BLaER1 (cell line): ENCODE measurements at regions not wholly inside any gene's neighbourhood (a gene's known extent, or its start where the extent isn't known, plus 50 kb on each side); places are given as distances from the start of the nearest gene placed in this dataset.
A peak's percentile ranks its signal among the peaks of the same experiment; 100 is the strongest.

ENCODE experiments used
- H3K27ac ChIP-seq: shearing (Covaris generic); formaldehyde crosslinking; 2 replicates; pipeline ENCODE4 v1.8.1; 2022
- H3K27me3 ChIP-seq: shearing (Covaris generic); formaldehyde crosslinking; 2 replicates; pipeline ENCODE4 v1.8.1; 2022
- H3K36me3 ChIP-seq: shearing (Covaris generic); formaldehyde crosslinking; 2 replicates; pipeline ENCODE4 v1.8.1; 2022
- H3K4me1 ChIP-seq: shearing (Covaris generic); formaldehyde crosslinking; 2 replicates; pipeline ENCODE4 v1.8.1; 2022
- H3K4me2 ChIP-seq: shearing (Covaris generic); formaldehyde crosslinking; 2 replicates; pipeline ENCODE4 v1.8.1; 2022
- H3K4me3 ChIP-seq: shearing (Covaris generic); formaldehyde crosslinking; 2 replicates; pipeline ENCODE4 v1.8.1; 2022
- H3K9ac ChIP-seq: shearing (Covaris generic); formaldehyde crosslinking; 2 replicates; pipeline ENCODE4 v1.8.1; 2022
- H3K9me3 ChIP-seq: shearing (Covaris generic); formaldehyde crosslinking; 2 replicates; pipeline ENCODE4 v1.8.1; 2022
- H4K20me1 ChIP-seq: shearing (Covaris generic); formaldehyde crosslinking; 2 replicates; pipeline ENCODE4 v1.8.1; 2022
- Cebpa-rat ChIP-seq: shearing (Covaris generic); IDR thresholded peaks from 2 replicates; pipeline ENCODE4 v1.8.1; 2022

GRCh38 chr5:24916863-24917262 lies 272.1 kb upstream of the CDH10 start:
- no peak for TF ChIP-seq Cebpa-rat
- H4K20me1 ChIP-seq: no peaks in the 10 kb centered on the region
- H3K4me3 ChIP-seq: no peak overlapping the region
- H3K27ac ChIP-seq: no peak overlapping the region
- no peaks in the 10 kb centered on the region for H3K4me1 ChIP-seq
- no peaks in the 10 kb centered on the region for H3K27me3 ChIP-seq
- H3K9me3 ChIP-seq: no peaks in the 10 kb centered on the region
- H3K36me3 ChIP-seq: no peaks in the 10 kb centered on the region
- no peak overlapping the region for H3K9ac ChIP-seq
- no peak overlapping the region for H3K4me2 ChIP-seq

GRCh38 chr5:24909210-24909609 lies 264.4 kb upstream of the CDH10 start:
- Histone ChIP-seq H3K9ac (no peak overlapping the region), H3K27me3 (no peaks in the 10 kb centered on the region), H3K4me2 (no peak overlapping the region), H3K36me3 (no peaks in the 10 kb centered on the region), H4K20me1 (no peaks in the 10 kb centered on the region), H3K4me1 (no peaks in the 10 kb centered on the region), H3K4me3 (no peak overlapping the region), H3K27ac (no peak overlapping the region), H3K9me3 (no peaks in the 10 kb centered on the region)
- TF ChIP-seq Cebpa-rat: no peak

GRCh38 chr5:24906689-24907088 lies 261.9 kb upstream of the CDH10 start:
- H3K9ac ChIP-seq: no peak overlapping the region
- no peaks in the 10 kb centered on the region for H3K4me1 ChIP-seq
- no peak overlapping the region for H3K27ac ChIP-seq
- H3K9me3 ChIP-seq: no peaks in the 10 kb centered on the region
- H3K27me3 ChIP-seq: no peaks in the 10 kb centered on the region
- H3K4me2 ChIP-seq: no peak overlapping the region
- no peaks in the 10 kb centered on the region for H3K36me3 ChIP-seq
- no peak for TF ChIP-seq Cebpa-rat
- H3K4me3 ChIP-seq: no peak overlapping the region
- H4K20me1 ChIP-seq: no peaks in the 10 kb centered on the region

DNA sequence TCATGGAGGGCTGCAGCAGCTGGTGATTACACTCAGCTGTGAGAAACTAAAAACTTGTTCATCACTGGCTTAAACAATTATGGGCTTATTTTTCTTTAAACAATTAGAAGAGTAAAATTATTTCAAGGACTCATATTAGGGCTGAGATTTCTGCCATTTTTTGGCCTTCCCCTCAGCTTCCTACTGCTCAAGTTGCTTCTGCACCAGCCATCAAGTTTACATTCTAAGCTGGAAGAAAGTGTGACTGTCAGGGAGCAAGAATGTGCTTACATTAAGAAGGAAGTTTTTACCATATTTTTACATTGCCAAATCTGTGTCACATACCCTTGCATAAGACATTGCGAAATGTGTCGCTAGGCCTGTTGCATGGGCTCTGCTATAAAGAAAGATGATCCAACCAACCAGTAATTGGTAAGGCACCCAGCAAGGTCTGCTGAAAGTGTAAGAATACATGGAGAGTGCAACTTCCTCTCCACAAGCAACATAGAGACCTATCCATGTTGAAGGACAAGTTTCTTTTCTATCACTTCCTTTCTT lies 260.3 kb upstream of the CDH10 start:
- H3K36me3 ChIP-seq: no peaks in the 10 kb centered on the region
- H3K27me3 ChIP-seq: no peaks in the 10 kb centered on the region
- no peak overlapping the region for H3K9ac ChIP-seq
- no peaks in the 10 kb centered on the region for H3K4me1 ChIP-seq
- TF ChIP-seq Cebpa-rat: no peak
- H3K4me2 ChIP-seq: no peak overlapping the region
- H3K4me3 ChIP-seq: no peak overlapping the region
- no peaks in the 10 kb centered on the region for H4K20me1 ChIP-seq
- H3K27ac ChIP-seq: no peak overlapping the region
- no peaks in the 10 kb centered on the region for H3K9me3 ChIP-seq

- H3K4me2 ChIP-seq: peak overlapping the region; percentile 22; the same call in 1 of the 2 replicates
Measured at GRCh38 chr5:24899180-24899579, 254.4 kb upstream of the CDH10 start.

DNA sequence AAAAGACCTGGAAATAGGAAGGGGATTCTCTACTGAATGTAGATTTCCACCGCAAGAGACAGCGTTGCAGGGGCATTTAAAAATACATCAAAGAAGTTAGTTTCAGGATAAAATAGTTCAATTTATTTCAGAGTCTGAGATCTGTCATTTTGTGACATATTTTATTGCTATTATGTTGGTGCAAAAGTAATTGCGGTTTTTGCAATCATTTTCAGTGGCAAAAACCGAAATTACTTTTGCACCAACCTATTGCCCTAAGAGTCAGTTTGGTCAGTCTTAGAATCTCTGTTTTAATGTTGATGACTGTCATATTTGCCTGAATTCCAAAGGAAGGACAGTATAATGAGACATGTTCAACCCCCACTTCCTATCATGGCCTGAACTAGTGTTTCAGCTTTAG lies 219.5 kb upstream of the CDH10 start:
- Histone ChIP-seq H3K27me3 (no peaks in the 10 kb centered on the region), H3K9ac (no peak overlapping the region)
- TF ChIP-seq Cebpa-rat: no peak

More at GRCh38 chr5:24899180-24899579, 254.4 kb upstream of the CDH10 start:
- Histone ChIP-seq H3K9me3 (no peaks in the 10 kb centered on the region), H3K9ac (no peak overlapping the region), H3K36me3 (no peaks in the 10 kb centered on the region), H3K27me3 (no peaks in the 10 kb centered on the region), H3K4me3 (no peak overlapping the region), H3K4me1 (0 out of 2 replicates have a peak, but pooled peaks cover 4% of the 10 kb centered on the region), H4K20me1 (no peaks in the 10 kb centered on the region), H3K27ac (no peak overlapping the region)
- TF ChIP-seq Cebpa-rat: no peak

DNA sequence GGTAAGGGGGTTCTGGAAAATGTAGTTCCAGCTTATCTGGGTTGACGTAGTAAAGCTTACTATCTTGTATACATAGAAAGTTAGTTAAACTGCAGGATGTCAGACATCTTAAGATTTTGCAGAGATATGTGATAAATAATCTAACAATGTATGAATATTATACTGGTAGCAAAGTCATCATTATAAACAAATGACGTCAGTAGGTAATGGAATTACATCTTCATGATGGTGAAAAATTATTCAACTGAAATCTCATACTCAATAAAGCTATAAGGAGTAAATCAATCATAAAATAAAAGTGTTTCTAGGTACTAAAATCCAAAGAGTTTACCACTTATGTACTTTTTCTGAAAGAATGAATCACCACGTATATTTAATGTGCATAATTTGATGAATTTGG lies 217.3 kb upstream of the CDH10 start:
- TF ChIP-seq Cebpa-rat: no peak
- H3K27me3 ChIP-seq: no peaks in the 10 kb centered on the region
- H3K4me3 ChIP-seq: no peak overlapping the region

More for the DNA sequence above, 219.5 kb upstream of the CDH10 start:
- H3K4me1 ChIP-seq: no peaks in the 10 kb centered on the region
- H3K27ac ChIP-seq: no peak overlapping the region
- no peaks in the 10 kb centered on the region for H3K9me3 ChIP-seq
- no peak overlapping the region for H3K4me3 ChIP-seq
- no peaks in the 10 kb centered on the region for H3K36me3 ChIP-seq
- H3K4me2 ChIP-seq: no peak overlapping the region
- H4K20me1 ChIP-seq: no peaks in the 10 kb centered on the region

DNA sequence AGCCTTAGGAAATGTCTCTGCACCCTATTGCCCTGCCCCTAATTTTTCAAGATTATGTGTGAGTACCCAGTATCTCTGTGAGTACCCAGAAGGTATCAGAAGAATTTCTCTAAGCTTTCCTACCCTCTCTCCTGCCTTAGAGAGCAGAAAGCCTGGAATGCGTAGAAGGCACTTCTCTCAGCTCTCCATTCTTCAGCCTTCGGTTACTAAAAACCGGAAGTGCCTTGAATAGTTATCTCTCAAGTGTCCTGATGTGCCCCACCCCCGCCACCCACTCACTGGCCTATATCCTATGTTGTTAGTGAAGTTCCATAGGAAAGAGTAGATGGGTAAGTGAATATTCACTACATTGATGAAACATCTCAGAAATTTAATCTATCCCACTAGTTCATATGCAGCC lies 210.7 kb upstream of the CDH10 start:
- H3K27me3 ChIP-seq: no peaks in the 10 kb centered on the region
- H3K4me1 ChIP-seq: no peaks in the 10 kb centered on the region
- H4K20me1 ChIP-seq: no peaks in the 10 kb centered on the region
- H3K27ac ChIP-seq: no peak overlapping the region
- no peaks in the 10 kb centered on the region for H3K9me3 ChIP-seq
- no peak overlapping the region for H3K9ac ChIP-seq
- H3K4me3 ChIP-seq: no peak overlapping the region
- H3K4me2 ChIP-seq: no peak overlapping the region
- no peak for TF ChIP-seq Cebpa-rat
- no peaks in the 10 kb centered on the region for H3K36me3 ChIP-seq

More for the DNA sequence above, 217.3 kb upstream of the CDH10 start:
- H4K20me1 ChIP-seq: no peaks in the 10 kb centered on the region
- no peaks in the 10 kb centered on the region for H3K4me1 ChIP-seq
- no peaks in the 10 kb centered on the region for H3K9me3 ChIP-seq
- no peak overlapping the region for H3K27ac ChIP-seq
- no peaks in the 10 kb centered on the region for H3K36me3 ChIP-seq
- no peak overlapping the region for H3K9ac ChIP-seq
- H3K4me2 ChIP-seq: no peak overlapping the region

DNA sequence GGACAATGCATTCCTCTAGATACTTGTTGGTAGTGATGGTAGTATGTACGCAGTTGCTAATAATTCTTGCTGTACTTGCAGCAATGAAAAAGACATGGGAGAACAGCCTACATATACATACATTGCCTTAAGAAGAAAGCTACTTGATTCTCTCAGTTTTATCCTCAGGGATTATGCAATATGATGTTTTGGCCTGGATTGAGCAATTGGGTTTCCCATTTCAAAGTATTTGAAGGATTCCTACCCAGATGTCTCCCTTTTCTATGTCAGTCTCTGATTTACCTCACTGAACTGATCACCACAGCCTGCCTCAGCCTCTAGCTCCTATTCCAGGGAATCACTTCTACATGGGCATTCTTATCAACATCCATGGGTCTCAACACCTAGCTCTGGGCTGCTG lies 210.1 kb upstream of the CDH10 start:
- Histone ChIP-seq H3K36me3 (no peaks in the 10 kb centered on the region), H3K4me3 (no peak overlapping the region), H3K9me3 (no peaks in the 10 kb centered on the region), H3K27ac (no peak overlapping the region), H3K9ac (no peak overlapping the region), H3K27me3 (no peaks in the 10 kb centered on the region), H3K4me1 (no peaks in the 10 kb centered on the region), H3K4me2 (no peak overlapping the region), H4K20me1 (no peaks in the 10 kb centered on the region)
- no peak for TF ChIP-seq Cebpa-rat

GRCh38 chr5:24854350-24854749 lies 209.6 kb upstream of the CDH10 start:
- Histone ChIP-seq H3K27ac (no peak overlapping the region), H3K27me3 (no peaks in the 10 kb centered on the region), H3K9ac (no peak overlapping the region), H3K9me3 (no peaks in the 10 kb centered on the region), H3K4me2 (no peak overlapping the region), H3K36me3 (no peaks in the 10 kb centered on the region), H3K4me1 (no peaks in the 10 kb centered on the region), H3K4me3 (no peak overlapping the region), H4K20me1 (no peaks in the 10 kb centered on the region)
- no peak for TF ChIP-seq Cebpa-rat

DNA sequence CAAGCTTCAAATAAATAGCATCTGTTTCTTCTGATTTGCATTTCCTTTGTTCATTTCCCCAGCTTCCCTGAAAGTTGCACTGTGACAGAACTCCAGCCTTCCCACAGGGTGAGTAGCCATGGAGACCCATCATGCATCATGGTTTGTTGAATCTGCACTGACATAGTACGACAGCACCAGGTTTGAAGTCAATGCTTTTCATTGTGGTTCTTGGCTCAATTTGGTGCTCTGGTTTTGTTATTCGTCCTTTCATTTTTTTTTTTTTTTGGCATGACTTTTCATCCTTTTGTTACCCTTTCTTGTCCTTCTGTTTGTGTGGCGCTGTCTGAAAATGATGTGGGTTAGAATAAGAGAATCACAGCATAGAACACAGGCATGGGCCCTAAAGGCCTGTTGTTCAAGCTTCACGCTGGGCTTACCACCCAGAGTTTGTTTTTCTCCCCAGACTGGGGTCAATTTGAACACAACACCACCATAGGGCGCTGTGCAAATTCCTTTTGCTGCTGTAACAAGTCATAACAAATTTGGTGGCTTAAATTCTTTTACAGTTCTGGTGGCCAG lies 206.2 kb upstream of the CDH10 start:
- H3K36me3 ChIP-seq: no peaks in the 10 kb centered on the region
- no peaks in the 10 kb centered on the region for H3K4me1 ChIP-seq
- TF ChIP-seq Cebpa-rat: no peak
- no peaks in the 10 kb centered on the region for H3K27me3 ChIP-seq
- H3K9me3 ChIP-seq: no peaks in the 10 kb centered on the region
- H3K4me3 ChIP-seq: no peak overlapping the region
- H3K4me2 ChIP-seq: no peak overlapping the region
- no peak overlapping the region for H3K27ac ChIP-seq
- H4K20me1 ChIP-seq: no peaks in the 10 kb centered on the region
- H3K9ac ChIP-seq: no peak overlapping the region
